ENCODE measurements at regions not wholly inside any gene's neighbourhood (a gene's known extent, or its start where the extent isn't known, plus 50 kb on each side); places are given as distances from the start of the nearest gene placed in this dataset.

GRCh38 chr13:70362820-70363570 lies 254.7 kb upstream of the KLHL1 start:
- DNase-seq = no peak

- DNase-seq = no peak
These were observed 248.8 kb upstream of the KLHL1 start for GRCh38 chr13:70357031-70357430.

- no peak for DNase-seq
These were observed 244.8 kb upstream of the KLHL1 start for GRCh38 chr13:70353096-70353495.

GRCh38 chr13:70347947-70348620 lies 239.8 kb upstream of the KLHL1 start:
- no peak for DNase-seq

- DNase-seq = no peak
These were observed 231.5 kb upstream of the KLHL1 start for GRCh38 chr13:70339738-70340137.

- DNase-seq = no peak
These were observed 230.4 kb upstream of the KLHL1 start for GRCh38 chr13:70338609-70339008.

GRCh38 chr13:70336866-70337265 lies 228.6 kb upstream of the KLHL1 start:
- no peak for DNase-seq

- no peak for DNase-seq
These were observed 225.5 kb upstream of the KLHL1 start for GRCh38 chr13:70333752-70334151.

- DNase-seq = no peak
These were observed 222.6 kb upstream of the KLHL1 start for GRCh38 chr13:70330697-70331361.

GRCh38 chr13:70324519-70324918 lies 216.3 kb upstream of the KLHL1 start:
- DNase-seq = no peak

GRCh38 chr13:70311191-70311590 lies 202.9 kb upstream of the KLHL1 start:
- DNase-seq = no peak

- no peak for DNase-seq
These were observed 202.3 kb upstream of the KLHL1 start for GRCh38 chr13:70310396-70311119.

GRCh38 chr13:70297189-70297616 lies 189.0 kb upstream of the KLHL1 start:
- DNase-seq = no peak

- DNase-seq = no peak
These were observed 176.1 kb upstream of the KLHL1 start for GRCh38 chr13:70284371-70284770.

- no peak for DNase-seq
These were observed 167.6 kb upstream of the KLHL1 start for GRCh38 chr13:70275841-70276240.

- no peak for DNase-seq
These were observed 147.2 kb upstream of the KLHL1 start for GRCh38 chr13:70255406-70255991.

- DNase-seq = no peak
These were observed 145.6 kb upstream of the KLHL1 start for GRCh38 chr13:70253834-70254233.

- no peak for DNase-seq
These were observed 145.2 kb upstream of the KLHL1 start for GRCh38 chr13:70253411-70253810.

- DNase-seq = no peak
These were observed 141.2 kb upstream of the KLHL1 start for GRCh38 chr13:70249332-70250064.

GRCh38 chr13:70237131-70237530 lies 128.9 kb upstream of the KLHL1 start:
- no peak for DNase-seq

GRCh38 chr13:70235565-70235964 lies 127.3 kb upstream of the KLHL1 start:
- no peak for DNase-seq

GRCh38 chr13:70223911-70224310 lies 115.7 kb upstream of the KLHL1 start:
- DNase-seq = no peak
